GM13977 (cell line): ENCODE measurements at regions not wholly inside any gene's neighbourhood (a gene's known extent, or its start where the extent isn't known, plus 50 kb on each side); places are given as distances from the start of the nearest gene placed in this dataset.

ENCODE experiments used
- DNase-seq: peaks from one replicate; pipeline ENCODE4 v3.0.0; 2012; ENCODE audit warnings: low spot score
- in situ Hi-C: fragments of 300-500 bp; cut with MboI; formaldehyde crosslinking; loops from one replicate; pipeline ENCODE4 v1.12.0; 2022; ENCODE audit warnings: low sequenced_read_pairs, low pct_unique_long_range_greater_than_20kb, mixed read lengths, inconsistent platforms; ENCODE audit not compliant: unreplicated experiment
- TF ChIP-seq, protein P1 (sequence below): IDR thresholded peaks from 2 replicates; pipeline ENCODE4 v1.5.1; 2012; ENCODE audit warnings: mild to moderate bottlenecking, control low read depth; ENCODE audit not compliant: insufficient read depth; ENCODE audit errors: extremely low read depth, missing control alignments

DNA sequence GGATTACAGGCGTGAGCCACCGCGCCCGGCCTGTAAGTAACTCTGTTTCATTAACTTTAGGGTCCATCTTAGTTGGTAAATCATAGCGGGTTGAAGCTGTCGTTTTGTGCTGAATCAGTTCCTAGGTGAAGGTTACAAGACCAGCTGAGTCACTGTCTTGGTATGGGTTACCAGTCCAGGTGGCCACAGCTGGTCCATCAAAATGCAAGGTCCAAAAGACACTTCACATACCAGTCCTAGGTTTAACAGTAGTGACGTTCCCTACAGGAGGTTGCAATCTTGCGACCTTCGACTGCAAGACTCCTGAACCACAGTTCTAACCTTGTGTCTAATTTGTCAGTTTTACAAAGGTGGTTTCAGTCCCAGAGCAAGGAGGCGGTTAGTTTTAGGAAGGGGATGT, 160.1 kb upstream of the ATP10A start:
- TF ChIP-seq, protein P1, sequence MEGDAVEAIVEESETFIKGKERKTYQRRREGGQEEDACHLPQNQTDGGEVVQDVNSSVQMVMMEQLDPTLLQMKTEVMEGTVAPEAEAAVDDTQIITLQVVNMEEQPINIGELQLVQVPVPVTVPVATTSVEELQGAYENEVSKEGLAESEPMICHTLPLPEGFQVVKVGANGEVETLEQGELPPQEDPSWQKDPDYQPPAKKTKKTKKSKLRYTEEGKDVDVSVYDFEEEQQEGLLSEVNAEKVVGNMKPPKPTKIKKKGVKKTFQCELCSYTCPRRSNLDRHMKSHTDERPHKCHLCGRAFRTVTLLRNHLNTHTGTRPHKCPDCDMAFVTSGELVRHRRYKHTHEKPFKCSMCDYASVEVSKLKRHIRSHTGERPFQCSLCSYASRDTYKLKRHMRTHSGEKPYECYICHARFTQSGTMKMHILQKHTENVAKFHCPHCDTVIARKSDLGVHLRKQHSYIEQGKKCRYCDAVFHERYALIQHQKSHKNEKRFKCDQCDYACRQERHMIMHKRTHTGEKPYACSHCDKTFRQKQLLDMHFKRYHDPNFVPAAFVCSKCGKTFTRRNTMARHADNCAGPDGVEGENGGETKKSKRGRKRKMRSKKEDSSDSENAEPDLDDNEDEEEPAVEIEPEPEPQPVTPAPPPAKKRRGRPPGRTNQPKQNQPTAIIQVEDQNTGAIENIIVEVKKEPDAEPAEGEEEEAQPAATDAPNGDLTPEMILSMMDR, result no peak
- no peak for DNase-seq
- in situ Hi-C loops, result no loop called here

GRCh38 chr15:26020871-26021270, 157.7 kb upstream of the ATP10A start:
- TF ChIP-seq, protein P1, result no peak
- DNase-seq, result no peak
- in situ Hi-C loops, result no loop called here

DNA sequence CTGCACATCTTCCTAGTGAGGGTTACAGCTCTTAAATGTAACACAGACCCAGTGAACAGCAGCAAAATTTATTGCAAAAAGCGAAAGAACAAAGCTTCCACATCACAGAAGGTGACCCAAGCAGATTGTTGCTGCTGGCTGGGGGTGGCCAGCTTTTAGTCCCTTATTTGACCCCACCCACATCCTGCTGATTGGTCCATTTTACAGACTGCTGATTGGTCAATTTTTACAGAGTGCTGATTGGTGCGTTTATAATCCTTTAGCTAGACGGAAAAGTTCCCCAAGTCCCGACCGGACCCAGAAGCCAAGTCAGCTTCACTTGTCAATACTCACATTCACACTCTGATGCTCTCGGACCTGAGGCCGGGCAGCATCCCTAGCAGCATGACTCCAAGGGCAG, 154.5 kb upstream of the ATP10A start:
- TF ChIP-seq, protein P1, result no peak
- no peak for DNase-seq
- in situ Hi-C loops, result no loop called here

DNA sequence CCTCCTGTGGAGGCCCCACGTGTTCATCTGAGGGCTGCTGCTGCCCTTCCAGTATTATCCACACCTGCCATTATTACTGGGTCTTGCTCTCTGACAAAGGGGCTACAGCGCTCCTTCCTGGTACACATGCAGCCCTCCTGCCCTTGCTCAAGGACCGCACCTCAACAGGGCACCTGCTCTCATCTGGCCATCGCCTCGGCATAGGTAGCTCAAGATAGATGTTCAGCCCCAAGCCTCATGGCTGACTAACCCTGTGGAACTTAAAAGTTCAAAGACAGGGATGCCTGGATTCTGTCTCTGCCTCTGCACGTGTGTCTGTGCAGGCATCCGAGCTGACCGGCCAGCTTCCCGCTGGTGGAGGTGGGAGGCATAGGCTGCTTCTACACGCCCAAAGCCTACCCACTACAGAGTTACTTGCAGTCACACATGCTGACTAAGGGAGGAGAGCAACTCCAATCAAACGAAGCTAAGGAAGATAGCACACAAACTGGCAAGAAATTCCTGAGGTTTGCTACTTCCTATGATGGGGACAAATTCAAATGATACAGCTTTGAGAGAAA, 152.5 kb upstream of the ATP10A start:
- TF ChIP-seq, protein P1, result no peak
- DNase-seq, result no peak

DNA sequence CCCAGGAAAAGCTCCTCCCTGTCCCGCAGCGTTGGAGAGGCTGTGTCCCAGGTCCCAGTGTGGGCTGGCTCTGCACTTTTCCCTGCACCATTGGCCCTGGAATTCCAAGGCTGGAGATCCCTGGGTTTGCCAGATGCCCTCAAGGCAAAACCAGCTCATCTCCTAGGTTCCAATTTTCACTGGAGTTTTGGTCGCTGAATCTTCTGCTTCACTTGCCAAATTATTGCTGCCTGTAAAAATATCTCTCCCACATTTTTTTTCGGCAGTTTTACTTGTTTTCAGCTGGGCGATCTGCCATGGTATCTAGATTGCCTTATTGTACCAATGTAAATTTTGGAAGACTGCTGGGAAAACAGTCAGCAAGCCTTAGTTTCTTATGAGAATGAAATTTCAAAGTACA, 150.9 kb upstream of the ATP10A start:
- in situ Hi-C loops, result no loop called here
- DNase-seq, result no peak
- TF ChIP-seq, protein P1, result no peak

More for the DNA sequence above, 152.5 kb upstream of the ATP10A start:
- in situ Hi-C loops, result no loop called here

GRCh38 chr15:26011916-26012315, 148.8 kb upstream of the ATP10A start:
- TF ChIP-seq, protein P1, result no peak
- in situ Hi-C loops, result no loop called here
- DNase-seq, result no peak

- in situ Hi-C loops, result no loop called here
- DNase-seq, result no peak
- TF ChIP-seq, protein P1, result no peak
These were observed 144.0 kb upstream of the ATP10A start for GRCh38 chr15:26007151-26007550.
